CD4-positive, alpha-beta T cell (primary cell): ENCODE measurements at regions not wholly inside any gene's neighbourhood (a gene's known extent, or its start where the extent isn't known, plus 50 kb on each side); places are given as distances from the start of the nearest gene placed in this dataset.

Source experiments
- ATAC-seq: fragments of 200-7000 bp; cut with Tn5 transposase; one replicate; pipeline ENCODE4 v1.10.0; 2022; ENCODE audit warnings: mild to moderate bottlenecking; ENCODE audit not compliant: poor library complexity
- CTCF ChIA-PET: fragments of 350-600 bp; sonication (Branson Sonifier 250); formaldehyde crosslinking; loops from one replicate; lab custom pipeline; 2021; ENCODE audit warnings: antibody characterized with exemption, inconsistent platforms; lab: Charles Lee
- POLR2A ChIA-PET: fragments of 350-600 bp; sonication (Branson Sonifier 250); formaldehyde crosslinking; loops from one replicate; lab custom pipeline; 2021; ENCODE audit warnings: antibody characterized with exemption, inconsistent platforms; lab: Charles Lee
- DNase-seq, 14 experiments: peaks; one replicate each; pipeline ENCODE4 v3.0.0-alpha.2; 2013 to 2020; ENCODE audit warnings: mixed read lengths in 2 of 14
- H3K27ac ChIP-seq, 2 donors: one replicate each; pipeline versions ENCODE4 v1.5.1 to v1.7.0; 2013; ENCODE audit warnings: low read length in 2 of 2, low read depth in 1 of 2, mild to moderate bottlenecking in 1 of 2
- H3K27me3 ChIP-seq, 2 experiments: 1 replicate in 1 of 2; 2 replicates in 1 of 2; pipeline versions ENCODE4 v1.6.1 to v1.7.0; 2013; ENCODE audit warnings: low read length in 2 of 2, control low read depth in 1 of 2, mild to moderate bottlenecking in 1 of 2, moderate library complexity in 1 of 2; ENCODE audit not compliant: insufficient read depth in 2 of 2, control insufficient read depth in 1 of 2
- H3K36me3 ChIP-seq: one replicate; pipeline ENCODE4 v1.6.1; 2013; ENCODE audit warnings: low read length, control low read depth; ENCODE audit not compliant: insufficient read depth
- H3K4me1 ChIP-seq: one replicate; pipeline ENCODE4 v1.6.1; 2013; ENCODE audit warnings: low read length, control low read depth; ENCODE audit not compliant: insufficient read depth
- H3K4me3 ChIP-seq: one replicate; pipeline ENCODE4 v1.5.1; 2013; ENCODE audit warnings: mild to moderate bottlenecking, low read length, moderate library complexity
- H3K9me3 ChIP-seq, 2 experiments: 1 replicate in 1 of 2; 2 replicates in 1 of 2; pipeline versions ENCODE4 v1.6.1 to v1.7.0; 2013; ENCODE audit warnings: low read length in 2 of 2, mild to moderate bottlenecking in 2 of 2, control low read depth in 1 of 2, moderate library complexity in 1 of 2; ENCODE audit not compliant: control insufficient read depth in 1 of 2, insufficient read depth in 1 of 2
- H3K27ac Mint-ChIP-seq: one replicate; pipeline ENCODE4 v1.8.0; 2020; ENCODE audit warnings: mixed read lengths
- H3K27me3 Mint-ChIP-seq: one replicate; pipeline ENCODE4 v1.8.0; 2021; ENCODE audit warnings: mixed read lengths
- H3K36me3 Mint-ChIP-seq: one replicate; pipeline ENCODE4 v1.8.0; 2021; ENCODE audit warnings: low read depth, mixed read lengths
- H3K4me1 Mint-ChIP-seq: one replicate; pipeline ENCODE4 v1.8.0; 2021; ENCODE audit warnings: low read depth, mixed read lengths
- H3K4me3 Mint-ChIP-seq: one replicate; pipeline ENCODE4 v1.8.0; 2020; ENCODE audit warnings: mild to moderate bottlenecking, mixed read lengths
- H3K9me3 Mint-ChIP-seq: one replicate; pipeline ENCODE4 v1.8.0; 2020; ENCODE audit warnings: mixed read lengths
- intact Hi-C, 2 experiments: fragments of 100-400 bp; cut with DNase I in 1 of 2; cut with micrococcal nuclease in 1 of 2; formaldehyde crosslinking; loops; one replicate each; pipeline versions ENCODE4 v1.15.1 to v1.9.0; 2023 to 2025; cut with DNase I, micrococcal nuclease
- TF ChIP-seq, protein P1 (sequence below): fragments of 200-600 bp; IDR thresholded peaks from one replicate; pipeline ENCODE4 v1.8.0; 2022; ENCODE audit warnings: antibody characterized with exemption, mild to moderate bottlenecking

DNA sequence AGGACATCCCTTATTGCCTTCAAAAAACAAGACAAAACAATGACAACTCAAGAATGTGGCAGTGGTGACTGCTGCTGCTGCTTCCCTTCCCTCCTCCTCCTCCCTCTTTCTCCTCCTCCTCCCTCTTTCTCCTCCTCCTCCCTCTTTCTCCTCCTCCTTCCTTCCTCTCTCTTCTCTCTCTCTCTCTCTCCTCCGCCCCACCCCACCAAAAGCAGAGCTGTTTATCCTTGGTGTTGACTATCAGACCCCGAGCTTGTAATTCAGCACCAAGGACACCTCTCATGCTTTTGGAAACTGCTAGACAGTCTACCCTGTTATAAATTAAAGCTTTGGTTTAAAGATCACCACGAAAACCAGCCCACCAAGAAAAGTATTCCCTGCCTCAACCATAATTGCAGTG, 72.4 kb upstream of the IFNAR2 start:
- Histone ChIP-seq H3K4me1 (no peaks in the 10 kb centered on the region), H3K36me3 (no peaks in the 10 kb centered on the region), H3K4me3 (no peak overlapping the region), H3K27me3 (peaks cover 10 to 11% of the 10 kb centered on the region in 2 experiments), H3K9me3 (peaks cover 10 to 11% of the 10 kb centered on the region in 2 experiments), H3K27ac (no peak overlapping the region)
- H3K4me3 Mint-ChIP-seq = no peak overlapping the region
- no peak for DNase-seq
- peaks cover 39% of the 10 kb centered on the region for H3K27me3 Mint-ChIP-seq
- peaks cover 2% of the 10 kb centered on the region for H3K4me1 Mint-ChIP-seq
- ChIA-PET POLR2A (no interaction called here), CTCF (no interaction called here)
- ATAC-seq = no peak
- peaks cover 6% of the 10 kb centered on the region for H3K9me3 Mint-ChIP-seq
- H3K27ac Mint-ChIP-seq = no peak overlapping the region
- intact Hi-C loops = no loop called here
- TF ChIP-seq, protein P1, sequence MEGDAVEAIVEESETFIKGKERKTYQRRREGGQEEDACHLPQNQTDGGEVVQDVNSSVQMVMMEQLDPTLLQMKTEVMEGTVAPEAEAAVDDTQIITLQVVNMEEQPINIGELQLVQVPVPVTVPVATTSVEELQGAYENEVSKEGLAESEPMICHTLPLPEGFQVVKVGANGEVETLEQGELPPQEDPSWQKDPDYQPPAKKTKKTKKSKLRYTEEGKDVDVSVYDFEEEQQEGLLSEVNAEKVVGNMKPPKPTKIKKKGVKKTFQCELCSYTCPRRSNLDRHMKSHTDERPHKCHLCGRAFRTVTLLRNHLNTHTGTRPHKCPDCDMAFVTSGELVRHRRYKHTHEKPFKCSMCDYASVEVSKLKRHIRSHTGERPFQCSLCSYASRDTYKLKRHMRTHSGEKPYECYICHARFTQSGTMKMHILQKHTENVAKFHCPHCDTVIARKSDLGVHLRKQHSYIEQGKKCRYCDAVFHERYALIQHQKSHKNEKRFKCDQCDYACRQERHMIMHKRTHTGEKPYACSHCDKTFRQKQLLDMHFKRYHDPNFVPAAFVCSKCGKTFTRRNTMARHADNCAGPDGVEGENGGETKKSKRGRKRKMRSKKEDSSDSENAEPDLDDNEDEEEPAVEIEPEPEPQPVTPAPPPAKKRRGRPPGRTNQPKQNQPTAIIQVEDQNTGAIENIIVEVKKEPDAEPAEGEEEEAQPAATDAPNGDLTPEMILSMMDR = no peak
- H3K36me3 Mint-ChIP-seq = no peaks in the 10 kb centered on the region

DNA sequence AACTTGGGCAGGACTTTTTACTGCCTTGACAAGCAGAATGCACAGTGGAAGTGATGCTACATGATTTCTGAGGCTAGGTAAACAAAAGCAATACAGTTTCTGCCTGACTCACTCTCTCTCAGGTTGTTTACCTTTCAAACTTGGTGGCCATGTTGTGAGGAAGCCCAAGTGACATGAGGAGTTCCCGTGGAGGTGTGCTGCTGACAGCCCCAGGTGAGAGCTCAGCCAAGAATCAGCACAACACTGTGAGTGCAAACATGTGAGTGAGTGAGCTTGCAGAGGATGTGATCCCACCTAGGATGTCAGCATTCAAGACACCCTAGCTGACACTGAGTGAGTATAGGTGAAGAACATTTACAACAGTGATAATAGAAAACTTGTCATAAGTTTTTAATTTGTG, 71.1 kb upstream of the IFNAR2 start:
- TF ChIP-seq, protein P1 = no peak
- H3K4me1 Mint-ChIP-seq = no peaks in the 10 kb centered on the region
- peaks cover 6% of the 10 kb centered on the region for H3K9me3 Mint-ChIP-seq
- ChIA-PET CTCF (no interaction called here), POLR2A (no interaction called here)
- H3K36me3 Mint-ChIP-seq = no peaks in the 10 kb centered on the region
- H3K4me3 Mint-ChIP-seq = no peak overlapping the region
- H3K36me3 ChIP-seq = no peaks in the 10 kb centered on the region
- peaks cover 10 to 11% of the 10 kb centered on the region in 2 experiments for H3K9me3 ChIP-seq
- H3K27me3 ChIP-seq = peaks cover 8 to 11% of the 10 kb centered on the region in 2 experiments
- DNase-seq (no peak), ATAC-seq (no peak)
- H3K27me3 Mint-ChIP-seq = peaks cover 38% of the 10 kb centered on the region
- H3K27ac ChIP-seq = no peak overlapping the region
- intact Hi-C loops = no loop called here
- H3K27ac Mint-ChIP-seq = no peak overlapping the region
- no peaks in the 10 kb centered on the region for H3K4me1 ChIP-seq
- H3K4me3 ChIP-seq = no peak overlapping the region

DNA sequence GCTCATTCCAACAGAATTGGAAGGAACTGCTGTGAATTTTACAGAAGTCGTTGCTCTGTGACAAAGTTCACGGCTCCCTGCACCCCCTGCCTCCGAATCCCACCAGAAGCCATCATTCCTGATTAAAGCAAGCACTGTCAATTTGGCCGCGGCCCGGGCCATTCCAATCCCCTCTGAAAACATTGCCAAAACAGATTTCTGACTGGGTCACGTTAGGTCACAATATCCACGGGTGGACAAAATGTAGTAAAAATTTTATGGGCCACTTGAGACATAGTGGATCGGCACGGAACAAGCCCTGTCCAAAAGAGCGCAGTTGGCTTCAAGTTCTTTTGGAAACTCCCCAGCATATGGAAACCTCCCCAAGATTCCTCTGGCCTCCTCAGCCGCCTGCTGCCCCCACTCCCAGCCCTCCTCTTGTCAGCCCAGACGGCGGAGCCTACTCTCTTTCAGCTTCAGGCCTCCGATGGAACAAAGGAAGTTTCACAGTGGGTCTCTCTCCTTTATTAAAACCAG, 67.2 kb upstream of the IFNAR2 start:
- Histone ChIP-seq H3K9me3 (peaks cover 10 to 11% of the 10 kb centered on the region in 2 experiments), H3K4me3 (no peak overlapping the region), H3K27ac (no peak overlapping the region), H3K4me1 (no peaks in the 10 kb centered on the region), H3K36me3 (no peaks in the 10 kb centered on the region), H3K27me3 (peaks cover 8% of the 10 kb centered on the region in 2 experiments)
- POLR2A ChIA-PET = no interaction called here
- DNase-seq = no peak
- CTCF ChIA-PET = no interaction called here
- Mint-ChIP-seq H3K4me1 (no peaks in the 10 kb centered on the region), H3K27me3 (peaks cover 21% of the 10 kb centered on the region), H3K4me3 (no peak overlapping the region), H3K36me3 (no peaks in the 10 kb centered on the region), H3K9me3 (peaks cover 6% of the 10 kb centered on the region), H3K27ac (no peak overlapping the region)
- intact Hi-C loops = no loop called here
- no peak for ATAC-seq
- TF ChIP-seq, protein P1 = no peak
